ENCODE measurements at regions not wholly inside any gene's neighbourhood (a gene's known extent, or its start where the extent isn't known, plus 50 kb on each side); places are given as distances from the start of the nearest gene placed in this dataset.

GRCh38 chr2:59029058-59029457 lies 787.9 kb upstream of the FANCL start (continued):
- TF ChIP-seq ZBTB11 (CRISPR knock-in tag; IDR thresholded peaks at IDR 0.05), result no peak
- TF ChIP-seq BMI1 (IDR thresholded peaks at IDR 0.05; ENCODE audit: borderline replicate concordance), result no peak
- no peak for TF ChIP-seq PAX5 (IDR thresholded peaks at IDR 0.05; ENCODE audit: borderline replicate concordance, low read depth, low read length)
- TF ChIP-seq PBX3 (IDR thresholded peaks at IDR 0.05; ENCODE audit: insufficient replicate concordance, low read depth, low read length), result no peak
- no peak for TF ChIP-seq ZNF622 (IDR thresholded peaks at IDR 0.05)

- ChIA-PET CTCF (interaction anchor here (1.6 to 3.1 kb wide), 3 partner anchors 12 to 1523 kb away, joined by 7 to 19 read pairs (median 12); no protein-coding TSS in a partner anchor), RAD21 (ENCODE audit: unreplicated experiment) (interaction anchor here (2.4 kb wide), 1 partner anchor 1522 kb away, joined by 15 read pairs; no protein-coding TSS in a partner anchor), SMC1A (ENCODE audit: uncharacterized antibody, unreplicated experiment) (interaction anchor here (0.6 kb wide), 1 partner anchor 1120 kb away, joined by 3 read pairs; no protein-coding TSS in a partner anchor), POLR2A (no interaction called here)
- no peaks in the 10 kb centered on the region for H4K20me1 ChIP-seq (ENCODE audit: control insufficient read depth, insufficient read depth)
- no peaks in the 10 kb centered on the region for H3K9me3 ChIP-seq (replicated peaks; ENCODE audit: control insufficient read depth, insufficient read depth, low read length)
- H3K9ac ChIP-seq (ENCODE audit: control insufficient read depth, insufficient read depth, low read length), result no peak overlapping the region
- DNase-seq (ENCODE audit: low read depth, low spot score), result no peak
- TF ChIP-seq NFYA (IDR thresholded peaks at IDR 0.05; ENCODE audit: borderline replicate concordance, low read depth, low read length), result no peak
- TF ChIP-seq PKNOX1 (IDR thresholded peaks at IDR 0.05), result no peak
- no peak for TF ChIP-seq POLR2AphosphoS2 (IDR thresholded peaks at IDR 0.05; ENCODE audit: low read depth, low read length)
- no peak for TF ChIP-seq NFIC (IDR thresholded peaks at IDR 0.05; ENCODE audit: low read depth, low read length)
- no peak for TF ChIP-seq PML (IDR thresholded peaks at IDR 0.05; ENCODE audit: low read length)
- no peak for TF ChIP-seq NR2C2 (IDR thresholded peaks at IDR 0.05; ENCODE audit: borderline replicate concordance, control insufficient read depth, insufficient read length, low read depth)
- TF ChIP-seq ZNF384 (IDR thresholded peaks at IDR 0.05; ENCODE audit: borderline replicate concordance, low read depth, low read length), result no peak
- TF ChIP-seq ZBTB4 (CRISPR knock-in tag; IDR thresholded peaks at IDR 0.05), result no peak
- TF ChIP-seq STAT3 (IDR thresholded peaks at IDR 0.05; ENCODE audit: low read depth, low read length), result no peak
- peak; percentile 48 for ATAC-seq
- H3K4me2 ChIP-seq (ENCODE audit: control insufficient read depth, insufficient read depth), result no peak overlapping the region
- no peaks in the 10 kb centered on the region for H3K36me3 ChIP-seq (ENCODE audit: control insufficient read depth in 2 of 2, insufficient read depth in 2 of 2, low read length in 1 of 2)
- no peaks in the 10 kb centered on the region for H3K79me2 ChIP-seq (ENCODE audit: control insufficient read depth, insufficient read depth, low read length)
- in situ Hi-C loops (cut with MboI), result loop anchor here (10.0 kb wide), 1 partner anchor 1537 kb away; no protein-coding TSS in a partner anchor
- no peak overlapping the region for H3K27ac ChIP-seq (ENCODE audit: control insufficient read depth, insufficient read depth)
- no peak overlapping the region for H3K4me3 ChIP-seq
- 0 out of 4 replicates have a peak, but pooled peaks cover 0 to 2% of the 10 kb centered on the region in 2 experiments for H3K27me3 ChIP-seq (replicated peaks in 1 of 2; ENCODE audit: control insufficient read depth in 2 of 2, insufficient read depth in 2 of 2, low read length in 1 of 2)
- intact Hi-C loops (cut with micrococcal nuclease; ENCODE audit: unreplicated experiment), result loop anchor here (5.0 to 10.0 kb wide), 3 partner anchors 150 to 1555 kb away; partner anchors contain the start of gene BCL11A
- no TSS peak for BruUV-seq (replicated peaks)
- H3K4me1 ChIP-seq (ENCODE audit: control insufficient read depth, insufficient read depth, low read length), result no peaks in the 10 kb centered on the region
- H2AFZ ChIP-seq (ENCODE audit: control insufficient read depth, low read depth, low read length), result no peak overlapping the region
- no peak for FAIRE-seq
- WGBS (ENCODE audit: insufficient coverage, insufficient replicate concordance, low lambda C conversion rate, missing lambda C conversion rate), result 34% methylated on average over 4 of the region's 4 CpGs
Measured at GRCh38 chr2:59027320-59027719, 786.2 kb upstream of the FANCL start.

Measured in GM12878 (cell line).